NCI-H187 (cell line): ENCODE measurements at regions not wholly inside any gene's neighbourhood (a gene's known extent, or its start where the extent isn't known, plus 50 kb on each side); places are given as distances from the start of the nearest gene placed in this dataset.

Experiments
- DNase-seq, 2 experiments: peaks; one replicate each; lab custom pipeline; 2025; lab: John Stamatoyannopoulos, UW

DNA sequence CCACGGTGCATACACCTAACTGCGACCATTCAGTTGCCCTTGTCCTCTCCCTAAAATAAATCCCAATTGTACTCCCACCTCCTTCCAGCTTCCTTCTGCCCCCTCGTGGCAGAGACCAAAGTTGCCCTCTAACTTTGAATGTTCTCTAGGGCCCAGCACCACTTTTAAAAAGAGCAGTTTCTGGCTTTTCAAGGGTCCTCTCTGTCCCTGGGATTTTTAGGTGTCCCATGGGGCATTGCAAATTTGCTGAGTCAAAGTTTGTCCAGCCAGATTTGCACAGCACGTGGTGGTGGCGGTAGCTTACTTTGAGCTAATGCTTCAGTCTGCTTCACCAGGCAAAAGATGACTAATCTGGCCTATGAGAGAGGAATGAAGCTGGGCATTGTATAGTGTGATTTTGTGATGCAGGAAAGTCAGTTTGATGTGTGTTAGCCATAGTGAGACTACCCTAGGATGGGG lies 100.2 kb downstream of the PERP start:
- DNase-seq = no peak

DNA sequence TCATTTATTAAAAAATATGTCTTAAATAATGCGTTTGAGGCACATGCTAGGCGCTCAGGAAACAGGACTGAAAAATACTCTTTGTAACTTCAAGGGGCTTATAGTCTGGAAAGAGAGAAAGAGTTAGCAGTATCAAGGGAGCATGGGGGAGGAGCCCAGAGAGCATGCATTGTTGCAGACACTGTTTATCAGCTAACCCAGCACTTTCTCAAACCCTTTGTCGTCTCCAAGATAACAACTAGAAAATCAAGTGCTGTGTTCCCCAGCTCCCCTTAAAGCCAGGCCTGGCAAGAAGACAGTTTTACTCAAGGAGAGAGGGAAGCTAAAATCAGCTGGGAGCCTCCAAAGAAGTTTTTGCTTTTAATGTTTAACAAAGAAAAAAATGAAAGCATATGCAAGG lies 98.4 kb downstream of the PERP start:
- no peak for DNase-seq

DNA sequence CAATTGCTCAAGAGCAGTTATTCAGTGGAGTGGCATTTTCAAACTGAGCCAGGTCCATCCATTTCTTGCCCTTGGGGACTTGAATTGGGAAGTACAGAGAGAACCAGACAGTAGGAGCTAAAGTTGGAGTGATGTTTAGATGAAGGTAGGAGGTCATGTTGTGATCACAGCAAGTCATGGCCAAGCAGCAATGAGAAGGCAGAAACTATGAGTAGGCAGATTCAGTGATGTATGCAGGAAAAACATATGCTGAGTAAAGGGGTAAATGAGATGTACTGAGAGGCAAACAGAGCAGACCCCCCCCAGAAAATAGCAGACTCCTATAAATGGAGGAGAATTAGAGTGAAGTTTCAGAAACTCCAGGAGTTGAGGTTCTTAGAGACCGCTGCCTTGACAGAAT lies 95.8 kb downstream of the PERP start:
- DNase-seq = no peak

GRCh38 chr6:138012682-138013081 lies 94.5 kb downstream of the PERP start:
- no peak for DNase-seq

- DNase-seq = no peak
Observed at GRCh38 chr6:138013959-138014358, 93.3 kb downstream of the PERP start.

- no peak for DNase-seq
Observed at GRCh38 chr6:138017166-138017757, 90.0 kb downstream of the PERP start.

DNA sequence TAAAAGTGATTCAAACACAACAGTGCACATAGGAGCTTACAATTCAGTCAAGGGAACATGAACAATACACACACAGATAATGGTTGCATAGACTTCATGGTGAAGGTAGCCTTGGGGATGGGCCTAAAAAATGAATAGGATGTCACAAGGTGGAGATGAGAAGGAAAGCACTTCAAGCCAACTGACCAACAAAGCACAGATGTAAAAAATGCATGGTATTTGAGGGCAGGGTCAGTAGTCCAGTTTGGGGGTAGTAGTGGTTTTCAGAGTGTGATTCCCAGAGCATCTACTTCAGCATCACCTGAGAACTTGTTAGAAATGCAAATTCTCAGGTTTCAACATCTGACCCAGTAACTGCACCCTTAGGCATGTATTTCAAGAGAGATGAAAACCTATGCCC lies 88.9 kb downstream of the PERP start:
- no peak for DNase-seq

DNA sequence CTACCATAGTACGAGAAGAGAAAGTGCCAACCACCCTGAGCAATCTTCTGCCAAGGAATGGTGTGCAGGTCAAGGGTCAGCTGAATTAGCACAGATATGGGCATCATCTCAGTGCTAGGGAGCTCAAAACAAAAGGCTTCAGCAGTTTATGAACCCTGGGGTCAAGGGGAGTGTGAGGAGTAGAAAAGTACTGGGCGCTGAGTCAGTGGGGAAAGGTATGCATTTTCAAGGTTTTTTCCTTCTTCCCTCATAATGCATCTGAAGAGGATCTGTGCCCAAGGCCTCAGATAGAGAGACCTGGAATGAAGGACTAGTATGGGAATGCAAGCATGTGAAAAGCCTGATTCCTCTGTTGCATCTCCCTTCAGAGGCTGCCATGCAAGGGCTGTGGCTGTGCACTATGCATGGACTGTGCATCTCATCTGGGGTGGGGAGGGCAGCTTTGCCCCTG lies 81.7 kb downstream of the PERP start:
- no peak for DNase-seq

- no peak for DNase-seq
Observed at GRCh38 chr6:138026342-138026741, 80.9 kb downstream of the PERP start.

- DNase-seq = no peak
Observed at GRCh38 chr6:138028893-138029292, 78.3 kb downstream of the PERP start.

- no peak for DNase-seq
Observed at GRCh38 chr6:138030872-138031271, 76.3 kb downstream of the PERP start.

GRCh38 chr6:138031417-138031816 lies 75.8 kb downstream of the PERP start:
- no peak for DNase-seq

DNA sequence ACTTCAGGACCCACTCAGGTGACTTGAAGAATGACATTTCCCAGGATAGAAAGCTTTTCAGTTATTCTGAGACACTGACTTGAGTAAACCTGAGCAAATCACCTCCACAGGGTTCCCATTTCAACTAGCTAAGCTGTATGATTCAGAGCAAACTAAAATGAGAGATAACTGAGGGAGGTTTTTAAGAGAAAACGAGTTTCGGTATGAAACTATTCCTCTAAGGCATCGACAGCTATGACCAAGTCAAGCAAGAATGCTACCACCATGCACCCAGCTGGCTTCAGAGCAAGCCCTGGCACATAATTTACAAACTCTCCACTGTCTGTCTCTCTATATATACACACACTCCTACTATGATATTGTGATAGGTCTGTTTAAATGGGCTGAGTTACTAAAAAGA lies 75.4 kb downstream of the PERP start:
- DNase-seq = no peak

DNA sequence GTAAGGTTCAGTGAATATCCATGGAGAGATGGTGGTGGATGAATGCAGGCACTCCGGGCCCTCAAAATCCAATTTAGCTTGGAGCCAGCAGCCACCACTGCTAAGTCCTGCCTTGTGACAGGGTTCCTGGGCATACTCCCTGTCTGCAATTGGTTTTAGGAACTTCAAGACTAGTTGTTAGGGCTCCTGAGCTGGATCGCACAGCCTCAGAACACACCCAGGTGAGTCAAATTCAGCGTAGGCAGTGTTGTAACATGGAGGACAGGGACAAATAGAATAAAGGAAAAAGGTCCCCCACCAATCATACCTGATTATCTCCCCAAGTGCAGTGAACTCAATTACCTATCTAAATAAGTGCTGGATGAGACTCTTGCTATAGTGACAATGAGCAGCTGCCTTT lies 74.6 kb downstream of the PERP start:
- no peak for DNase-seq

DNA sequence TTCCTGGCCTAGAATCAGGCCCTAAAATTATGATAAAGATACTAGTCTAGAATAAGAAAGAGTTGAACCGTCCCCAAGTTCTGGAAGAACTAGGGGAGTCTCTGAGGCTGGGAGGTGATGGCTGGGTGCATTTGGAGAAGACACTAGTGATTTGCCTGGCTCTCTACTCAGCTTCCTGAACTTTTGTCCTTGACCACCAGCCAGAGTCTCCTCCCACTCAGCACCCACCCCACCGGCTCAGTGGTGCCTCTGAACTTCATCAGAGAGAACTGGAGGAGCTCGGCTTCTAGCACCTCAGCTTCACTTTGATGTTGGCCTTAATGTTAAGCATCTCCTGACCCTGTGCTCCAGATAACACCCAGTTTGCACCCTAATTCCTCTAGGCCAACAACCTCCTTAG lies 73.0 kb downstream of the PERP start:
- no peak for DNase-seq

GRCh38 chr6:138035070-138035469 lies 72.1 kb downstream of the PERP start:
- no peak for DNase-seq

DNA sequence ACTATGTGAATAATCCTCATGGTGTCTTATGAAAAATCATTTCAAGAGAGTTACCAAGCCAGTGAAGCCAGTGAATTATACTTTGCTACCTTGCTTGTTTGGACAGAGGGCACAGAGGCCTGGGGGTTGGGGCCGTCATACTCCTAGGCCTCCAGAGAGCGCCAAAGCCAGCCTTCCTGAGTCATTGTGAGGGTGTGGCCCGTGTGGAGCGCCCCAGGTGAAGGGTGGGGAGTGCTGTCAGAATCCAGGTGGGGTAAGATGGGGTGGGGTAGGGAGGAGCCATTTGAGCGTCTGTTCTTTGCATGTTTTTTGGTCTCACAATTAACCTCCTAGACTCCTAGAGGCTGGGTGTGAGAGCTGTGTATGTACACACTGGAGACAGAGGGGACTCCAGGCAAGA lies 71.1 kb downstream of the PERP start:
- DNase-seq = no peak

DNA sequence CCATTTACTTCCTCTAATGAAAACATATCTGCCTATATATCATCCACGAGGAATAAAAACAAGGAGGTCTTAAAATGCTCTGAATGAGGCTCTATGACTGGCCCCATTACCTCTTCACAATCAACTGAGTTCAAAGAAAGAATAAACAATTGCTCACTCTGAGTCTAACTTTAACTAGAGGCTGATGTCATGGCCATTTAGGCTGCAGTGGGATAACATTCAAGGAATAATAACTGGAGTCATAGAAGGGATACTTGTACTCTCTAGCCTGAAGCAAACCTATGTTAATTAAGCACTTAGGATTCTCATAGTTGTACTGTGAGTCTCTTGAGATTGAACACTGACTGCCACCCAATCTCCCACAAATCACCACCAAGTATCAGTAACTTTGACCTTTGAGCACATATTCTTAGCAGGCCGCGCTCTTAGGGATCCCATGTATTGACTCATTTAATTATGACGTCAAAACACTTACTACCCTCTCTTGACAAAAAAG lies 70.2 kb downstream of the PERP start:
- no peak for DNase-seq

- no peak for DNase-seq
Observed at GRCh38 chr6:138038142-138038870, 68.9 kb downstream of the PERP start.
